CD4-positive, alpha-beta T cell (primary cell): ENCODE measurements at regions not wholly inside any gene's neighbourhood (a gene's known extent, or its start where the extent isn't known, plus 50 kb on each side); places are given as distances from the start of the nearest gene placed in this dataset.

ENCODE experiments used
- ATAC-seq: fragments of 200-7000 bp; cut with Tn5 transposase; one replicate; pipeline ENCODE4 v1.10.0; 2022; ENCODE audit warnings: mild to moderate bottlenecking; ENCODE audit not compliant: poor library complexity
- CTCF ChIA-PET: fragments of 350-600 bp; sonication (Branson Sonifier 250); formaldehyde crosslinking; loops from one replicate; lab custom pipeline; 2021; ENCODE audit warnings: antibody characterized with exemption, inconsistent platforms; lab: Charles Lee
- POLR2A ChIA-PET: fragments of 350-600 bp; sonication (Branson Sonifier 250); formaldehyde crosslinking; loops from one replicate; lab custom pipeline; 2021; ENCODE audit warnings: antibody characterized with exemption, inconsistent platforms; lab: Charles Lee
- DNase-seq, 14 experiments: peaks; one replicate each; pipeline ENCODE4 v3.0.0-alpha.2; 2013 to 2020; ENCODE audit warnings: mixed read lengths in 2 of 14
- H3K27ac ChIP-seq, 2 donors: one replicate each; pipeline versions ENCODE4 v1.5.1 to v1.7.0; 2013; ENCODE audit warnings: low read length in 2 of 2, low read depth in 1 of 2, mild to moderate bottlenecking in 1 of 2
- H3K27me3 ChIP-seq, 2 experiments: 1 replicate in 1 of 2; 2 replicates in 1 of 2; pipeline versions ENCODE4 v1.6.1 to v1.7.0; 2013; ENCODE audit warnings: low read length in 2 of 2, control low read depth in 1 of 2, mild to moderate bottlenecking in 1 of 2, moderate library complexity in 1 of 2; ENCODE audit not compliant: insufficient read depth in 2 of 2, control insufficient read depth in 1 of 2
- H3K36me3 ChIP-seq: one replicate; pipeline ENCODE4 v1.6.1; 2013; ENCODE audit warnings: low read length, control low read depth; ENCODE audit not compliant: insufficient read depth
- H3K4me1 ChIP-seq: one replicate; pipeline ENCODE4 v1.6.1; 2013; ENCODE audit warnings: low read length, control low read depth; ENCODE audit not compliant: insufficient read depth
- H3K4me3 ChIP-seq: one replicate; pipeline ENCODE4 v1.5.1; 2013; ENCODE audit warnings: mild to moderate bottlenecking, low read length, moderate library complexity
- H3K9me3 ChIP-seq, 2 experiments: 1 replicate in 1 of 2; 2 replicates in 1 of 2; pipeline versions ENCODE4 v1.6.1 to v1.7.0; 2013; ENCODE audit warnings: low read length in 2 of 2, mild to moderate bottlenecking in 2 of 2, control low read depth in 1 of 2, moderate library complexity in 1 of 2; ENCODE audit not compliant: control insufficient read depth in 1 of 2, insufficient read depth in 1 of 2
- H3K27ac Mint-ChIP-seq: one replicate; pipeline ENCODE4 v1.8.0; 2020; ENCODE audit warnings: mixed read lengths
- H3K27me3 Mint-ChIP-seq: one replicate; pipeline ENCODE4 v1.8.0; 2021; ENCODE audit warnings: mixed read lengths
- H3K36me3 Mint-ChIP-seq: one replicate; pipeline ENCODE4 v1.8.0; 2021; ENCODE audit warnings: low read depth, mixed read lengths
- H3K4me1 Mint-ChIP-seq: one replicate; pipeline ENCODE4 v1.8.0; 2021; ENCODE audit warnings: low read depth, mixed read lengths
- H3K4me3 Mint-ChIP-seq: one replicate; pipeline ENCODE4 v1.8.0; 2020; ENCODE audit warnings: mild to moderate bottlenecking, mixed read lengths
- H3K9me3 Mint-ChIP-seq: one replicate; pipeline ENCODE4 v1.8.0; 2020; ENCODE audit warnings: mixed read lengths
- CTCF ChIP-seq: fragments of 200-600 bp; IDR thresholded peaks from one replicate; pipeline ENCODE4 v1.8.0; 2022; ENCODE audit warnings: antibody characterized with exemption, mild to moderate bottlenecking
- intact Hi-C, 2 experiments: fragments of 100-400 bp; cut with DNase I in 1 of 2; cut with micrococcal nuclease in 1 of 2; formaldehyde crosslinking; loops; one replicate each; pipeline versions ENCODE4 v1.15.1 to v1.9.0; 2023 to 2025; cut with DNase I, micrococcal nuclease

GRCh38 chr22:49294656-49295464, 532.8 kb downstream of the BRD1 start:
- intact Hi-C loops, result no loop called here
- ATAC-seq, result no peak

GRCh38 chr22:49292909-49293308, 534.8 kb downstream of the BRD1 start:
- intact Hi-C loops, result no loop called here
- no peak overlapping the region for H3K27ac ChIP-seq
- CTCF ChIA-PET, result no interaction called here
- no peaks in the 10 kb centered on the region for H3K36me3 ChIP-seq
- peaks cover 0 to 4% of the 10 kb centered on the region in 2 experiments for H3K27me3 ChIP-seq
- peak in 1 of 14 experiments; percentile 19 for DNase-seq
- no peak for ATAC-seq
- H3K27me3 Mint-ChIP-seq, result peaks cover 19% of the 10 kb centered on the region
- no peaks in the 10 kb centered on the region for H3K4me1 ChIP-seq
- POLR2A ChIA-PET, result no interaction called here
- H3K4me3 ChIP-seq, result no peak overlapping the region
- TF ChIP-seq CTCF, result no peak
- H3K9me3 ChIP-seq, result peaks cover 6 to 28% of the 10 kb centered on the region in 2 experiments
- H3K9me3 Mint-ChIP-seq, result peaks cover 3% of the 10 kb centered on the region
- no peaks in the 10 kb centered on the region for H3K36me3 Mint-ChIP-seq
- no peaks in the 10 kb centered on the region for H3K4me1 Mint-ChIP-seq
- no peak overlapping the region for H3K4me3 Mint-ChIP-seq
- H3K27ac Mint-ChIP-seq, result no peak overlapping the region

More at GRCh38 chr22:49294656-49295464, 532.8 kb downstream of the BRD1 start:
- Histone ChIP-seq H3K27ac (no peak overlapping the region), H3K9me3 (peaks cover 6 to 48% of the 10 kb centered on the region in 2 experiments), H3K27me3 (peaks cover 0 to 4% of the 10 kb centered on the region in 2 experiments), H3K36me3 (no peaks in the 10 kb centered on the region), H3K4me1 (no peaks in the 10 kb centered on the region), H3K4me3 (no peak overlapping the region)
- CTCF ChIA-PET, result no interaction called here
- no peaks in the 10 kb centered on the region for H3K4me1 Mint-ChIP-seq
- H3K4me3 Mint-ChIP-seq, result no peak overlapping the region
- DNase-seq, result peak in 1 of 14 experiments; percentile 22
- no peak for TF ChIP-seq CTCF
- POLR2A ChIA-PET, result no interaction called here
- peaks cover 6% of the 10 kb centered on the region for H3K27me3 Mint-ChIP-seq
- peaks cover 3% of the 10 kb centered on the region for H3K9me3 Mint-ChIP-seq
- H3K27ac Mint-ChIP-seq, result no peak overlapping the region
- no peaks in the 10 kb centered on the region for H3K36me3 Mint-ChIP-seq

GRCh38 chr22:49291781-49292180, 535.9 kb downstream of the BRD1 start:
- H3K9me3 Mint-ChIP-seq, result peaks cover 3% of the 10 kb centered on the region

More at GRCh38 chr22:49291781-49292180, 535.9 kb downstream of the BRD1 start:
- intact Hi-C loops, result no loop called here
- Mint-ChIP-seq H3K27ac (no peak overlapping the region), H3K4me3 (no peak overlapping the region), H3K36me3 (no peaks in the 10 kb centered on the region), H3K27me3 (peaks cover 19% of the 10 kb centered on the region), H3K4me1 (no peaks in the 10 kb centered on the region)
- Histone ChIP-seq H3K27me3 (peaks cover 0 to 4% of the 10 kb centered on the region in 2 experiments), H3K4me1 (no peaks in the 10 kb centered on the region), H3K27ac (no peak overlapping the region), H3K9me3 (peaks cover 6 to 21% of the 10 kb centered on the region in 2 experiments), H3K4me3 (no peak overlapping the region), H3K36me3 (no peaks in the 10 kb centered on the region)
- ChIA-PET CTCF (no interaction called here), POLR2A (no interaction called here)
- no peak for DNase-seq
- no peak for TF ChIP-seq CTCF
- no peak for ATAC-seq
